Left ventricle myocardium inferior (tissue), 1 donor: ENCODE measurements at regions not wholly inside any gene's neighbourhood (a gene's known extent, or its start where the extent isn't known, plus 50 kb on each side); places are given as distances from the start of the nearest gene placed in this dataset.

Experiments
- DNase-seq: peaks from one replicate; pipeline ENCODE4 v3.0.0-alpha.2; 2020
- H3K27ac ChIP-seq: fragments of 200-600 bp; replicated peaks from 2 replicates; pipeline ENCODE4 v1.8.0; 2021
- H3K27me3 ChIP-seq: fragments of 200-600 bp; 2 replicates; pipeline ENCODE4 v1.8.0; 2021; ENCODE audit warnings: low read depth
- H3K36me3 ChIP-seq: fragments of 200-600 bp; 2 replicates; pipeline ENCODE4 v1.8.0; 2021
- H3K4me1 ChIP-seq: fragments of 200-600 bp; 2 replicates; pipeline ENCODE4 v1.8.0; 2021
- H3K4me3 ChIP-seq: fragments of 200-600 bp; 2 replicates; pipeline ENCODE4 v1.8.0; 2021; ENCODE audit warnings: mild to moderate bottlenecking, moderate library complexity
- H3K9me3 ChIP-seq: fragments of 200-600 bp; replicated peaks from 2 replicates; pipeline ENCODE4 v1.8.0; 2021
- CTCF ChIP-seq: fragments of 200-600 bp; IDR thresholded peaks from 2 replicates; pipeline ENCODE4 v1.8.0; 2021; ENCODE audit warnings: antibody characterized with exemption, mild to moderate bottlenecking, borderline replicate concordance
- intact Hi-C: fragments of 100-400 bp; cut with micrococcal nuclease; formaldehyde crosslinking; loops from one replicate; pipeline ENCODE4 v1.11.0; 2022
- donor health status: DM: no; HTN: yes; CAD: no; lungs with severe emphysema.

GRCh38 chr21:16279731-16280581 lies 550.2 kb downstream of the USP25 start:
- H3K4me1 ChIP-seq: peaks cover 15% of the 10 kb centered on the region
- H3K27ac ChIP-seq: peak overlapping the region; percentile 69
- intact Hi-C loops: loop anchor here (10.0 kb wide), 1 partner anchor 65 kb away; no protein-coding TSS in a partner anchor
- H3K9me3 ChIP-seq: peaks cover 7% of the 10 kb centered on the region
- DNase-seq: peak; percentile 27
- peak overlapping the region; percentile 52 for H3K4me3 ChIP-seq
- no peak for TF ChIP-seq CTCF
- H3K27me3 ChIP-seq: no peaks in the 10 kb centered on the region
- H3K36me3 ChIP-seq: no peaks in the 10 kb centered on the region

GRCh38 chr21:16280686-16281091 lies 550.9 kb downstream of the USP25 start:
- no peak for DNase-seq
- H3K27me3 ChIP-seq: no peaks in the 10 kb centered on the region
- TF ChIP-seq CTCF: no peak
- H3K36me3 ChIP-seq: no peaks in the 10 kb centered on the region
- H3K4me1 ChIP-seq: peaks cover 15% of the 10 kb centered on the region
- H3K9me3 ChIP-seq: peaks cover 7% of the 10 kb centered on the region
- H3K4me3 ChIP-seq: peak overlapping the region; percentile 52
- H3K27ac ChIP-seq: peak overlapping the region; percentile 69
- intact Hi-C loops: loop anchor here (10.0 kb wide), 1 partner anchor 66 kb away; no protein-coding TSS in a partner anchor

GRCh38 chr21:16283516-16283915 lies 553.7 kb downstream of the USP25 start:
- no peaks in the 10 kb centered on the region for H3K27me3 ChIP-seq
- no peak for TF ChIP-seq CTCF
- H3K36me3 ChIP-seq: no peaks in the 10 kb centered on the region
- DNase-seq: no peak
- peaks cover 15% of the 10 kb centered on the region for H3K4me1 ChIP-seq
- peak overlapping the region; percentile 69 for H3K27ac ChIP-seq
- intact Hi-C loops: loop anchor here (10.0 kb wide), 1 partner anchor 69 kb away; no protein-coding TSS in a partner anchor
- H3K9me3 ChIP-seq: no peaks in the 10 kb centered on the region
- no peak overlapping the region for H3K4me3 ChIP-seq

- H3K9me3 ChIP-seq: no peaks in the 10 kb centered on the region
- DNase-seq: no peak
- no peak overlapping the region for H3K4me3 ChIP-seq
- H3K4me1 ChIP-seq: peaks cover 15% of the 10 kb centered on the region
- H3K36me3 ChIP-seq: no peaks in the 10 kb centered on the region
- intact Hi-C loops: loop anchor here (10.0 kb wide), 1 partner anchor 71 kb away; no protein-coding TSS in a partner anchor
- TF ChIP-seq CTCF: no peak
- H3K27me3 ChIP-seq: no peaks in the 10 kb centered on the region
- no peak overlapping the region for H3K27ac ChIP-seq
Observed at GRCh38 chr21:16285605-16286126, 555.9 kb downstream of the USP25 start.

- H3K9me3 ChIP-seq: no peaks in the 10 kb centered on the region
- H3K4me3 ChIP-seq: no peak overlapping the region
- intact Hi-C loops: loop anchor here (10.0 kb wide), 1 partner anchor 72 kb away; no protein-coding TSS in a partner anchor
- no peak for TF ChIP-seq CTCF
- H3K27ac ChIP-seq: no peak overlapping the region
- no peaks in the 10 kb centered on the region for H3K27me3 ChIP-seq
- no peaks in the 10 kb centered on the region for H3K36me3 ChIP-seq
- DNase-seq: no peak
- peaks cover 1% of the 10 kb centered on the region for H3K4me1 ChIP-seq
Observed at GRCh38 chr21:16287046-16287445, 557.3 kb downstream of the USP25 start.
